AG09309 (cell line): ENCODE measurements at regions not wholly inside any gene's neighbourhood (a gene's known extent, or its start where the extent isn't known, plus 50 kb on each side); places are given as distances from the start of the nearest gene placed in this dataset.

Experiments
- DNase-seq: peaks from one replicate; pipeline ENCODE4 v3.0.0-alpha.2; 2010; ENCODE audit warnings: low read depth
- H3K4me3 ChIP-seq: 2 replicates; pipeline ENCODE4 v1.5.1; 2011; ENCODE audit warnings: mild to moderate bottlenecking, low read depth, low read length, moderate library complexity; ENCODE audit not compliant: control insufficient read depth
- CTCF ChIP-seq: IDR thresholded peaks from 2 replicates; pipeline ENCODE4 v1.5.1; 2011; ENCODE audit warnings: mild to moderate bottlenecking, low read depth, low read length, inconsistent platforms; ENCODE audit not compliant: insufficient read depth, control insufficient read depth; ENCODE audit errors: missing control alignments

- no peak overlapping the region for H3K4me3 ChIP-seq
- no peak for TF ChIP-seq CTCF
- DNase-seq = no peak
These were observed 331.1 kb downstream of the ATP23 start for GRCh38 chr12:58272461-58272860.

- DNase-seq = no peak
- no peak for TF ChIP-seq CTCF
- H3K4me3 ChIP-seq = no peak overlapping the region
These were observed 335.9 kb downstream of the ATP23 start for GRCh38 chr12:58277231-58277630.

GRCh38 chr12:58283553-58283952, 342.2 kb downstream of the ATP23 start:
- no peak for DNase-seq
- TF ChIP-seq CTCF = no peak
- H3K4me3 ChIP-seq = no peak overlapping the region

DNA sequence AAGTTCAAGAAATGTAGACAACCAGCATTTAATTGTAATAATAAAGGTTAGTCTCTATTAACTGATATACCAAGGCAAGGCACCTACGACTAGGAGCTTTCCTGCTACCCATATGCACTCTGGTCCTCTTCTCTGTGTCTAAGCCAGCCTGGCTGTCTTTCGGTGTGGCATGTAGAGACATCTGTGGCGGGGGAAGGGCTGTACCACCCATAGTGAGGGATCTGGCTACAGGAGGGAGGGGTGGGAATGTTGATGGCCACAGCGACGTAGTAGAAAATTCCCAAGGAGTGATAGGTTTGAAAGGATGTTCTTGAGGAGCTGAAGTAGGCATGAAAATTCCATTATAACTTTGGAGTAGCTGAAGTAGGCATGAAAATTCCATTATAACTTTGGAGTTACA, 344.2 kb downstream of the ATP23 start:
- no peak overlapping the region for H3K4me3 ChIP-seq
- no peak for TF ChIP-seq CTCF
- no peak for DNase-seq

- DNase-seq = no peak
- no peak for TF ChIP-seq CTCF
- no peak overlapping the region for H3K4me3 ChIP-seq
These were observed 345.0 kb downstream of the ATP23 start for GRCh38 chr12:58286353-58286752.

DNA sequence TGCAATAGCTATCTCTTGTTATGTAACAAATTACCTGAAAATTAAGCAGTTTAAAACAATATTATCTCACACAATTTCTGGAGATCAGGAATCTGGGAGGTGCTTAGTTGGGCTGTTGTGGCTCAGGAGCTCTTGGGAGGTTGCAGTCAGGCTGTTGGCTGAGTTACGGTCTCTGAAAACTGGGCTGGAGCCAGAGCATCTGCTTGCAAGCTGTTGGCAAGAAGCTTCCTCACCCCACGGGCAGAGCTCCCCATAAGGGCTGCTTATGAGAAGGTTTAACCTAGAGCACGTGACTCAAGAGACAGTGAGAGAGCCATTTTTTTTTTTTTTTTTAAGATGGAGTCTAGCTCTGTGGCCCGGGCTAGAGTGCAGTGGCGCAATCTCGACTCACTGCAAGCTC, 346.8 kb downstream of the ATP23 start:
- DNase-seq = peak; percentile 13
- no peak overlapping the region for H3K4me3 ChIP-seq
- no peak for TF ChIP-seq CTCF

DNA sequence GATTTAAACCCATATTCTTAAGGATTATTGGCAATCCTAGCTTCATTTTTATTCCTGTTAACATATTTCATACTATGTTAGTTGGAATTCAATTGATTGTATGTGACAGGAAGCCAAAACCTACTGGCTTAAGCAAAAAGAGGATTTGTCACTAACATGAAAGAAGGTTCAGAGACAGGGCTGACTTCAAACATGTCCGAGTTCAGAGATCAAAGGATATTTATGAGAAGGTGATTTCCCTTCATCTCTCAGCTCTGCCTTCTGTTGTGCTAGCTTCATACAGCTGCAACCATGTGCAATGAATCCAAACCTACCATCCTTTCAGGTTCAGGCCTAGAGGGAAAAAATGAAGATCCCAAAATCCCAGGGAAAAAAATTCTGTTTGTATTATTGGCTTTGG, 349.7 kb downstream of the ATP23 start:
- no peak for DNase-seq
- H3K4me3 ChIP-seq = no peak overlapping the region
- no peak for TF ChIP-seq CTCF
